Motor neuron (in vitro differentiated cells): ENCODE measurements at regions not wholly inside any gene's neighbourhood (a gene's known extent, or its start where the extent isn't known, plus 50 kb on each side); places are given as distances from the start of the nearest gene placed in this dataset.
"Not testable (repeated sequence)": the region's sequence is repeated elsewhere in the genome, so short reads cannot be mapped to it uniquely, and the experiment has no call there.

Experiments
- ATAC-seq, 8 experiments: fragments of 200-7000 bp; cut with Tn5 transposase; replicated peaks in 6 of 8; 2 replicates each; pipeline ENCODE4 v1.8.0; 2021; ENCODE audit warnings: mild to moderate bottlenecking in 8 of 8, moderate library complexity in 8 of 8
- H3K27ac ChIP-seq, 2 donors: fragments of 250-450 bp; sonication (Bioruptor Pico); 2 replicates each; pipeline ENCODE4 v1.9.0; 2021; ENCODE audit warnings: antibody characterized with exemption in 2 of 2, mild to moderate bottlenecking in 2 of 2, moderate library complexity in 1 of 2
- H3K4me1 ChIP-seq, 2 donors: fragments of 250-450 bp; sonication (Bioruptor Pico); replicated peaks in 1 of 2; 2 replicates each; pipeline ENCODE4 v1.6.1; 2021; ENCODE audit warnings: antibody characterized with exemption in 2 of 2, mild to moderate bottlenecking in 2 of 2, moderate library complexity in 1 of 2
- H3K4me3 ChIP-seq, 5 donors: fragments of 250-450 bp; sonication (Bioruptor Pico); 2 replicates each; pipeline ENCODE4 v1.9.0; 2021; ENCODE audit warnings: antibody characterized with exemption in 5 of 5, mild to moderate bottlenecking in 5 of 5, moderate library complexity in 4 of 5
- WGBS, 10 experiments: fragments of 450-650 bp; shearing (Covaris generic); methylation state at CpG; one replicate each; pipeline ENCODE4 v1.0.0; 2022; 5-methylcytosine and 5-hydroxymethylcytosine counted together
- in situ Hi-C, 9 experiments: fragments of 400-800 bp; cut with MboI; loops; one replicate each; pipeline ENCODE4 v1.15.0; 2021; ENCODE audit warnings: low sequenced_read_pairs in 9 of 9, low pct_unique_long_range_greater_than_20kb in 2 of 9; ENCODE audit not compliant: unreplicated experiment in 9 of 9

DNA sequence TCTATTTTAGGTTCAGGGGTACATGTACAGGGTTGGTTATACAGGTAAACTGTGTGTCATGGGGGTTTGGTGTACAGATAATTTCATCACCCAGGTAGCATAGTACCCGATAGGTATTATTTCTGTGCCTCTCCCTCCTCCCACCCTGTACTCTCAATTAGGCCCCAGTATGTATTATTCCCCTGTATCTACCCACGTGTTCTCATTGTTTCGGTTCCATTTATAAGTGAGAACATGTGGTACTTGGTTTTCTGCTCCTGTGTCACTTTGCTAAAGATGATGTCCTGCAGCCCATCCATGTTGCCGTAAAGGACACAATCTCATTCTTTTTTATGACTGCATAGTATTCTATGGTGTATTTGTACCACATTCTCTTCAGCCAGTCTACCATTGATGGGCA lies 96.8 kb upstream of the SLC24A2 start:
- in situ Hi-C loops, result no loop called here
- no peaks in the 10 kb centered on the region for H3K4me1 ChIP-seq
- 45 to 100% (median 83%) methylated on average over 1 to 4 of the region's 4 CpGs; no CpG with 5 or more reads in 1 of the 10 experiments for WGBS, 10 experiments
- no peak for ATAC-seq
- no peak overlapping the region for H3K4me3 ChIP-seq
- H3K27ac ChIP-seq, result no peak overlapping the region

DNA sequence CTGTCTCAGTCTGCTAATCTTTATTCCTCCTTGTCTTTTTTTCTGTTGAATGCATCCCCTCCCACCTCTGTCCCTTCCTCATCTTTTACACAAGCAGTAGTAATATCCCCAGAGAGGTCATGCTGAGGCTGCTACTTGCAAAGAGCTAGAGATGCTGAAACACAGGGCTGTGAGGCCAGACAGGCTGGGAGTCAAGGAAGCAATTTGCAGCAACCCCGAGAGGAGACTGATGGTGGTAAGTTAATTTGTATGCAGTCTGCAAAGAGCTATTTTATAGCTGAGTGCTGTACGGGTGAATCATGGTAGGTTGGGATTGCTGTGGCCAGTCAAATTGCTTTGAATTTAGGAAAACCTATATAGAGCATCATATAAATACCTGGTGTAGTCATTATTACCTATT lies 90.2 kb upstream of the SLC24A2 start:
- Histone ChIP-seq H3K4me1 (peaks cover 0 to 8% of the 10 kb centered on the region in 2 donors), H3K4me3 (no peak overlapping the region), H3K27ac (no peak overlapping the region)
- in situ Hi-C loops, result no loop called here
- WGBS, 10 experiments, result 0 to 42% (median 19%) methylated on average over 1 to 2 of the region's 2 CpGs; no CpG with 5 or more reads in 2 of the 10 experiments
- ATAC-seq, result peak in 5 of 8 experiments; percentile 75 to 100 (median 91)

- in situ Hi-C loops, result no loop called here
- no peak for ATAC-seq
- H3K4me3 ChIP-seq, result no peak overlapping the region
Measured at GRCh38 chr9:19876569-19877316, 87.9 kb upstream of the SLC24A2 start.

GRCh38 chr9:19875291-19875920 lies 86.6 kb upstream of the SLC24A2 start:
- peak in 2 of 8 experiments; percentile 82 to 87 for ATAC-seq

More at GRCh38 chr9:19876569-19877316, 87.9 kb upstream of the SLC24A2 start:
- 4 to 100% (median 71%) methylated on average over 1 to 3 of the region's 3 CpGs for WGBS, 10 experiments
- peaks cover 0 to 8% of the 10 kb centered on the region in 2 donors for H3K4me1 ChIP-seq
- no peak overlapping the region for H3K27ac ChIP-seq

DNA sequence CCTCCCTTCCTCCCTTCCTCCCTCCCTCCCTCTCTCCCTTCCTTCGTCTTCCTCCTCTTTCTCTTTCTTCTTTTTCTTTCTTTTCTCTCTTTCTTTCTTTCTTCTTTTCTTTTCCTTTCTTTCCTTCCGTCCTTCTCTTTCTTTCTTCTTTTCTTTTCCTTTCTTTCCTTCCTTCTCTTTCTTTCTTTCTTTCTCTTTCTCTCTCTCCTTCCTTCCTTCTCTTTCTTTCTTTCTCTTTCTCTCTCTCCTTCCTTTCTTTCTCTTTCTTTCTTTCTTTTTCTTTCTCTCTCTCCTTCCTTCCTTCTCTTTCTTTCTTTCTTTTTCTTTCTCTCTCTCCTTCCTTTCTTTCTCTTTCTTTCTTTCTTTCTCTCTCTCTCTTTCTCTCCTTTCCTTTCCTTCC lies 84.4 kb upstream of the SLC24A2 start:
- H3K27ac ChIP-seq, in situ Hi-C loops, ATAC-seq, H3K4me3 ChIP-seq, H3K4me1 ChIP-seq: not testable (repeated sequence)
- WGBS, 10 experiments, result 39 to 88% (median 76%) methylated on average over 1 to 2 of the region's 2 CpGs; no CpG with 5 or more reads in 1 of the 10 experiments

More at GRCh38 chr9:19875291-19875920, 86.6 kb upstream of the SLC24A2 start:
- Histone ChIP-seq H3K4me3 (no peak overlapping the region), H3K27ac (no peak overlapping the region), H3K4me1 (peaks cover 0 to 8% of the 10 kb centered on the region in 2 donors)
- WGBS, 10 experiments, result 14 to 100% (median 70%) methylated on average over 1 to 4 of the region's 5 CpGs
- in situ Hi-C loops, result no loop called here

GRCh38 chr9:19870988-19871387 lies 82.2 kb upstream of the SLC24A2 start:
- Histone ChIP-seq H3K4me3 (no peak overlapping the region), H3K27ac (no peak overlapping the region), H3K4me1 (no peaks in the 10 kb centered on the region)
- WGBS, 10 experiments, result 17 to 97% (median 67%) methylated on average over 1 to 2 of the region's 2 CpGs
- in situ Hi-C loops, result no loop called here
- no peak for ATAC-seq

DNA sequence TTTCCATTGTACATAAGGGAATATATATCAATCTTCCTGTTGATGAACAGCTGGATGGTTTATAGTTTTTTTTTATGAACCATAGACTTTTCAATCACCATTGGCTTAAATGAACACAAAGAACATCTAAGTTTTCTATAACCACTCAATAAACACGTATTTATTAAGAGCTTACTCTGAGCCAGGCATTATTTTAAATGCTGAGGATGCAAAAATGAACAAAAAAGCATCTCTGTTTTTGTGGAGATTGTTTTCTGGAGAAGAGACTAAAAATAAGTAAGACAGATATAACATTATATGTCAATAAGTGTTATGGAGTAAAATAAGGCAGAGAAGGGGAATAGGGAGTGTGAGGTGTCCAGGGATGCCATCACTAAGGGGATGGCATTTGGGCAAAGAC lies 52.1 kb upstream of the SLC24A2 start:
- Histone ChIP-seq H3K4me1 (no peaks in the 10 kb centered on the region), H3K27ac (no peak overlapping the region), H3K4me3 (no peak overlapping the region)
- in situ Hi-C loops, result no loop called here
- WGBS, 10 experiments, result 0 to 86% (median 30%) methylated on average over 1 of the region's 1 CpG
- ATAC-seq, result no peak
